ENCODE measurements at regions not wholly inside any gene's neighbourhood (a gene's known extent, or its start where the extent isn't known, plus 50 kb on each side); places are given as distances from the start of the nearest gene placed in this dataset.
A peak's percentile ranks its signal among the peaks of the same experiment; 100 is the strongest.

- no peak for DNase-seq (ENCODE audit: low read depth in 2 of 2)
These were observed 80.8 kb upstream of the CERS6 start for GRCh38 chr2:168375195-168375798.

- peak; percentile 3 to 9 for DNase-seq (ENCODE audit: low read depth in 2 of 2)
These were observed 77.0 kb upstream of the CERS6 start for GRCh38 chr2:168378960-168379669.

- DNase-seq (ENCODE audit: low read depth in 2 of 2) = no peak
These were observed 75.6 kb upstream of the CERS6 start for GRCh38 chr2:168380500-168380899.

GRCh38 chr2:168392024-168392423 lies 64.0 kb upstream of the CERS6 start:
- DNase-seq (ENCODE audit: low read depth in 2 of 2) = no peak

GRCh38 chr2:168392797-168393196 lies 63.3 kb upstream of the CERS6 start:
- no peak for DNase-seq (ENCODE audit: low read depth in 2 of 2)

GRCh38 chr2:168394262-168394661 lies 61.8 kb upstream of the CERS6 start:
- DNase-seq (ENCODE audit: low read depth in 2 of 2) = no peak

GRCh38 chr2:168396131-168396530 lies 59.9 kb upstream of the CERS6 start:
- DNase-seq (ENCODE audit: low read depth in 2 of 2) = no peak

- DNase-seq (ENCODE audit: low read depth in 2 of 2) = no peak
These were observed 58.4 kb upstream of the CERS6 start for GRCh38 chr2:168397629-168398028.

- DNase-seq (ENCODE audit: low read depth in 2 of 2) = no peak
These were observed 55.0 kb upstream of the CERS6 start for GRCh38 chr2:168401048-168401556.

GRCh38 chr2:168401771-168402170 lies 54.3 kb upstream of the CERS6 start:
- no peak for DNase-seq (ENCODE audit: low read depth in 2 of 2)

GRCh38 chr2:168402531-168402930 lies 53.5 kb upstream of the CERS6 start:
- no peak for DNase-seq (ENCODE audit: low read depth in 2 of 2)

- DNase-seq (ENCODE audit: low read depth in 2 of 2) = no peak
These were observed 52.3 kb upstream of the CERS6 start for GRCh38 chr2:168403736-168404135.

- DNase-seq (ENCODE audit: low read depth in 2 of 2) = no peak
These were observed 51.3 kb upstream of the CERS6 start for GRCh38 chr2:168404764-168405163.

Data from activated CD8-positive, alpha-beta memory T cell treated with anti-CD3 and anti-CD28 coated beads for 4 hours (primary cell).